ENCODE measurements at regions not wholly inside any gene's neighbourhood (a gene's known extent, or its start where the extent isn't known, plus 50 kb on each side); places are given as distances from the start of the nearest gene placed in this dataset.

- no peak for TF ChIP-seq CTCF (IDR thresholded peaks at IDR 0.05)
- no peak for TF ChIP-seq POLR2A (IDR thresholded peaks at IDR 0.05)
Measured at GRCh38 chr3:140770977-140771667, 93.3 kb downstream of the TRIM42 start.

Measured in esophagus squamous epithelium (tissue), 4 donors.